ENCODE measurements at regions not wholly inside any gene's neighbourhood (a gene's known extent, or its start where the extent isn't known, plus 50 kb on each side); places are given as distances from the start of the nearest gene placed in this dataset.

DNA sequence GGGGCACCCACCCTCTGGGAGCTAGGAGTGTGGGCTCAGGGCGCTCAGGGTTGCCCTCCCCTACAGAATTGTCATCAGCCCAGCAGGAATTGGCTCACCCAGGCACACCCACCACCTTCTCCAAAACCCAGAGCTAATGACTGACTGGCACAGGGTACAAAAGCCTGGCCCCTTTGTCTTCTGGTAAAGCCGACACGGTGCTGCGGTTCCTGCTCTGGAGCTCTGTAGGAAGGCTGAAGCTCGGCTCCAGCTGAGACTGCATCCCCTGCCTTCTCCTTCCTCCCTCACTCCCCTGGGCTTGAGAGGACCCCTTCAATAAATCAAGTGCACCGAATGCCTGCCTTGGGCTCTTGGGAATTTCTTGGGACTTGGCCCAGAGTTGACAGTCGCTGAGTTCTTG lies 117.9 kb upstream of the EEPD1 start:
- TF ChIP-seq CTCF (IDR thresholded peaks at IDR 0.05) (no peak), EP300 (IDR thresholded peaks at IDR 0.05; ENCODE audit: borderline replicate concordance in 1 of 2, low read depth in 1 of 2, low read length in 1 of 2) (no peak), TAF1 (IDR thresholded peaks at IDR 0.05; ENCODE audit: borderline replicate concordance, low read depth, low read length) (no peak), REST (IDR thresholded peaks at IDR 0.05; ENCODE audit: low read depth, low read length) (no peak), SIN3A (IDR thresholded peaks at IDR 0.05; ENCODE audit: borderline replicate concordance, low read depth, low read length) (no peak), ELF1 (IDR thresholded peaks at IDR 0.05) (no peak), YY1 (IDR thresholded peaks at IDR 0.05; ENCODE audit: low read depth) (no peak), NRF1 (IDR thresholded peaks at IDR 0.05; ENCODE audit: low read depth, low read length) (no peak), USF1 (IDR thresholded peaks at IDR 0.05; ENCODE audit: borderline replicate concordance, low read depth) (no peak), NFIC (IDR thresholded peaks at IDR 0.05; ENCODE audit: borderline replicate concordance) (no peak)
- TF ChIP-seq, protein P1, sequence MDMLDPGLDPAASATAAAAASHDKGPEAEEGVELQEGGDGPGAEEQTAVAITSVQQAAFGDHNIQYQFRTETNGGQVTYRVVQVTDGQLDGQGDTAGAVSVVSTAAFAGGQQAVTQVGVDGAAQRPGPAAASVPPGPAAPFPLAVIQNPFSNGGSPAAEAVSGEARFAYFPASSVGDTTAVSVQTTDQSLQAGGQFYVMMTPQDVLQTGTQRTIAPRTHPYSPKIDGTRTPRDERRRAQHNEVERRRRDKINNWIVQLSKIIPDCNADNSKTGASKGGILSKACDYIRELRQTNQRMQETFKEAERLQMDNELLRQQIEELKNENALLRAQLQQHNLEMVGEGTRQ (IDR thresholded peaks at IDR 0.05; ENCODE audit: borderline replicate concordance, low read depth, low read length), result no peak

Measured in SK-N-SH (cell line).